NCI-H2227 treated with DMSO at 0.1 percent for 48 hours (cell line): ENCODE measurements at regions not wholly inside any gene's neighbourhood (a gene's known extent, or its start where the extent isn't known, plus 50 kb on each side); places are given as distances from the start of the nearest gene placed in this dataset.
"Not testable (repeated sequence)": the region's sequence is repeated elsewhere in the genome, so short reads cannot be mapped to it uniquely, and the experiment has no call there.

ENCODE experiments used
- DNase-seq: peaks from one replicate; lab custom pipeline; 2025; lab: John Stamatoyannopoulos, UW

GRCh38 chr10:30170814-30171213 is 111.4 kb upstream of the JCAD start:
- no peak for DNase-seq

- no peak for DNase-seq
Measured at GRCh38 chr10:30170146-30170545, 110.8 kb upstream of the JCAD start.

- no peak for DNase-seq
Measured at GRCh38 chr10:30169342-30169741, 110.0 kb upstream of the JCAD start.

GRCh38 chr10:30166929-30167328 is 107.5 kb upstream of the JCAD start:
- no peak for DNase-seq

- DNase-seq, result not testable (repeated sequence)
Measured at GRCh38 chr10:30163410-30163809, 104.0 kb upstream of the JCAD start.

- DNase-seq, result not testable (repeated sequence)
Measured at GRCh38 chr10:30162796-30163195, 103.4 kb upstream of the JCAD start.

GRCh38 chr10:30160271-30160982 is 101.0 kb upstream of the JCAD start:
- no peak for DNase-seq

- not testable (repeated sequence) for DNase-seq
Measured at GRCh38 chr10:30159614-30160013, 100.2 kb upstream of the JCAD start.

GRCh38 chr10:30158325-30158960 is 99.1 kb upstream of the JCAD start:
- no peak for DNase-seq

GRCh38 chr10:30155401-30155800 is 96.0 kb upstream of the JCAD start:
- DNase-seq, result no peak

- no peak for DNase-seq
Measured at GRCh38 chr10:30154561-30154960, 95.2 kb upstream of the JCAD start.

GRCh38 chr10:30154126-30154525 is 94.7 kb upstream of the JCAD start:
- no peak for DNase-seq

- DNase-seq, result no peak
Measured at GRCh38 chr10:30151581-30152389, 92.4 kb upstream of the JCAD start.

- no peak for DNase-seq
Measured at GRCh38 chr10:30141423-30141822, 82.0 kb upstream of the JCAD start.

- DNase-seq, result no peak
Measured at GRCh38 chr10:30134171-30134945, 75.0 kb upstream of the JCAD start.

GRCh38 chr10:30133198-30133597 is 73.8 kb upstream of the JCAD start:
- no peak for DNase-seq

- DNase-seq, result not testable (repeated sequence)
Measured at GRCh38 chr10:30131369-30131768, 72.0 kb upstream of the JCAD start.

- not testable (repeated sequence) for DNase-seq
Measured at GRCh38 chr10:30129326-30129725, 69.9 kb upstream of the JCAD start.

GRCh38 chr10:30127120-30127541 is 67.7 kb upstream of the JCAD start:
- no peak for DNase-seq

- DNase-seq, result no peak
Measured at GRCh38 chr10:30125496-30125895, 66.1 kb upstream of the JCAD start.

GRCh38 chr10:30124704-30125103 is 65.3 kb upstream of the JCAD start:
- no peak for DNase-seq

GRCh38 chr10:30121401-30121800 is 62.0 kb upstream of the JCAD start:
- no peak for DNase-seq
